Upper lobe of left lung (tissue), 6 donors: ENCODE measurements at regions not wholly inside any gene's neighbourhood (a gene's known extent, or its start where the extent isn't known, plus 50 kb on each side); places are given as distances from the start of the nearest gene placed in this dataset.

ENCODE experiments used
- ATAC-seq, 2 donors: fragments of 200-7000 bp; cut with Tn5 transposase; one replicate each; pipeline ENCODE4 v1.9.1; 2022; ENCODE audit warnings: mild to moderate bottlenecking in 2 of 2, moderate library complexity in 2 of 2; ENCODE audit not compliant: low FRiP score in 2 of 2
- DNase-seq, 2 donors: peaks; one replicate each; pipeline ENCODE4 v3.0.0-alpha.2; 2019 to 2020
- H3K27ac ChIP-seq, 4 donors: fragments of 200-600 bp; sonication (generic); one replicate each; pipeline ENCODE4 v1.5.1; 2016 to 2019
- H3K27me3 ChIP-seq, 4 donors: fragments of 200-600 bp; sonication (generic); one replicate each; pipeline ENCODE4 v1.5.1; 2017 to 2019
- H3K36me3 ChIP-seq, 4 donors: fragments of 200-600 bp; sonication (generic); one replicate each; pipeline ENCODE4 v1.5.1; 2016 to 2019
- H3K4me1 ChIP-seq, 4 donors: fragments of 200-600 bp; sonication (generic); one replicate each; pipeline ENCODE4 v1.5.1; 2018 to 2019
- H3K4me3 ChIP-seq, 4 donors: fragments of 200-600 bp; sonication (generic); one replicate each; pipeline ENCODE4 v1.5.1; 2017 to 2019; ENCODE audit warnings: mild to moderate bottlenecking in 2 of 4, moderate library complexity in 1 of 4
- H3K9me3 ChIP-seq, 4 donors: fragments of 200-600 bp; sonication (generic); one replicate each; pipeline ENCODE4 v1.5.1; 2018 to 2019
- CTCF ChIP-seq, 6 experiments: fragments of 450-650 bp in 4 of 6; fragments of 200-600 bp in 2 of 6; sonication (generic) in 2 of 6; IDR thresholded peaks; one replicate each; pipeline ENCODE4 v1.5.1; 2016 to 2019; ENCODE audit warnings: antibody characterized with exemption in 6 of 6
- EP300 ChIP-seq, 4 donors: sonication (generic); formaldehyde crosslinking; IDR thresholded peaks; one replicate each; pipeline ENCODE4 v1.5.1; 2017; ENCODE audit warnings: antibody characterized with exemption in 4 of 4, control low read depth in 2 of 4
- POLR2A ChIP-seq, 4 donors: fragments of 450-650 bp; IDR thresholded peaks; one replicate each; pipeline ENCODE4 v1.5.1; 2016 to 2017; ENCODE audit warnings: antibody characterized with exemption in 4 of 4, mild to moderate bottlenecking in 2 of 4
- POLR2AphosphoS5 ChIP-seq, 2 donors: sonication (generic); formaldehyde crosslinking; IDR thresholded peaks; one replicate each; pipeline ENCODE4 v1.5.1; 2017; ENCODE audit warnings: antibody characterized with exemption in 2 of 2
- WGBS, 2 donors: methylation state at CpG; one replicate each; pipeline ENCODE4 v1.1.5; 2017 to 2018; 5-methylcytosine and 5-hydroxymethylcytosine counted together
- donor health status: DM: no; HTN: no; CAD: no; lungs with moderate emphysema.
- donor health status: DM: no; HTN: yes; CAD: no; lungs with severe emphysema.

GRCh38 chr4:180380733-180381132, 1862.5 kb upstream of the TENM3 start:
- TF ChIP-seq POLR2A (IDR thresholded peaks at IDR 0.05), result no peak
- TF ChIP-seq POLR2AphosphoS5 (IDR thresholded peaks at IDR 0.05), result no peak
- no peak overlapping the region for H3K4me3 ChIP-seq
- no peaks in the 10 kb centered on the region for H3K9me3 ChIP-seq
- no peak for DNase-seq
- ATAC-seq, result no peak
- H3K36me3 ChIP-seq, result no peaks in the 10 kb centered on the region
- H3K27ac ChIP-seq, result no peak overlapping the region
- 74 to 76% methylated on average over 5 of the region's 5 CpGs for WGBS, 2 donors
- H3K4me1 ChIP-seq, result no peaks in the 10 kb centered on the region
- H3K27me3 ChIP-seq, result no peaks in the 10 kb centered on the region

GRCh38 chr4:180391613-180392012, 1851.6 kb upstream of the TENM3 start:
- TF ChIP-seq CTCF (IDR thresholded peaks at IDR 0.05), result no peak
- no peak for TF ChIP-seq POLR2AphosphoS5 (IDR thresholded peaks at IDR 0.05)
- no peak for TF ChIP-seq POLR2A (IDR thresholded peaks at IDR 0.05)
- no peak for TF ChIP-seq EP300 (IDR thresholded peaks at IDR 0.05)

GRCh38 chr4:180394312-180394711, 1848.9 kb upstream of the TENM3 start:
- Histone ChIP-seq H3K4me1 (no peaks in the 10 kb centered on the region), H3K9me3 (no peaks in the 10 kb centered on the region), H3K27ac (no peak overlapping the region), H3K36me3 (no peaks in the 10 kb centered on the region), H3K4me3 (no peak overlapping the region), H3K27me3 (no peaks in the 10 kb centered on the region)
- no peak for DNase-seq
- 45 to 51% methylated on average over 2 of the region's 2 CpGs for WGBS, 2 donors
- no peak for TF ChIP-seq POLR2A (IDR thresholded peaks at IDR 0.05)
- no peak for TF ChIP-seq POLR2AphosphoS5 (IDR thresholded peaks at IDR 0.05)
- no peak for TF ChIP-seq CTCF (IDR thresholded peaks at IDR 0.05)
- no peak for TF ChIP-seq EP300 (IDR thresholded peaks at IDR 0.05)
- ATAC-seq, result no peak

More at GRCh38 chr4:180391613-180392012, 1851.6 kb upstream of the TENM3 start:
- Histone ChIP-seq H3K4me3 (no peak overlapping the region), H3K36me3 (no peaks in the 10 kb centered on the region), H3K9me3 (no peaks in the 10 kb centered on the region), H3K4me1 (no peaks in the 10 kb centered on the region), H3K27me3 (no peaks in the 10 kb centered on the region), H3K27ac (no peak overlapping the region)
- 89 to 90% methylated on average over 2 of the region's 2 CpGs for WGBS, 2 donors
- ATAC-seq (no peak), DNase-seq (no peak)

- Histone ChIP-seq H3K4me1 (no peaks in the 10 kb centered on the region), H3K36me3 (no peaks in the 10 kb centered on the region), H3K27me3 (no peaks in the 10 kb centered on the region), H3K27ac (no peak overlapping the region), H3K9me3 (no peaks in the 10 kb centered on the region), H3K4me3 (no peak overlapping the region)
- 80 to 87% methylated on average over 3 of the region's 3 CpGs for WGBS, 2 donors
- DNase-seq (no peak), ATAC-seq (no peak)
- TF ChIP-seq EP300 (IDR thresholded peaks at IDR 0.05) (no peak), CTCF (IDR thresholded peaks at IDR 0.05) (no peak), POLR2AphosphoS5 (IDR thresholded peaks at IDR 0.05) (no peak), POLR2A (IDR thresholded peaks at IDR 0.05) (no peak)
Measured at GRCh38 chr4:180394730-180395129, 1848.5 kb upstream of the TENM3 start.

- peak in 1 of 2 donors; percentile 38 for ATAC-seq
- Histone ChIP-seq H3K27me3 (no peaks in the 10 kb centered on the region), H3K4me3 (no peak overlapping the region), H3K4me1 (no peaks in the 10 kb centered on the region), H3K27ac (no peak overlapping the region), H3K36me3 (no peaks in the 10 kb centered on the region), H3K9me3 (no peaks in the 10 kb centered on the region)
- TF ChIP-seq EP300 (IDR thresholded peaks at IDR 0.05) (no peak), POLR2AphosphoS5 (IDR thresholded peaks at IDR 0.05) (no peak), POLR2A (IDR thresholded peaks at IDR 0.05) (no peak), CTCF (IDR thresholded peaks at IDR 0.05) (no peak)
- no peak for DNase-seq
- WGBS, 2 donors, result 67 to 68% methylated on average over 4 of the region's 4 CpGs
Measured at GRCh38 chr4:180398564-180398963, 1844.6 kb upstream of the TENM3 start.
